Fibroblast of the aortic adventitia (primary cell): ENCODE measurements at regions not wholly inside any gene's neighbourhood (a gene's known extent, or its start where the extent isn't known, plus 50 kb on each side); places are given as distances from the start of the nearest gene placed in this dataset.

Experiments used
- DNase-seq: peaks from one replicate; pipeline ENCODE4 v3.0.0-alpha.2; 2010; ENCODE audit warnings: low read depth
- H3K4me3 ChIP-seq: 2 replicates; pipeline ENCODE4 v1.5.1; 2011; ENCODE audit warnings: low read depth, mild to moderate bottlenecking, control low read depth, low read length, moderate library complexity
- TF ChIP-seq, protein P1 (sequence below): IDR thresholded peaks from 2 replicates; pipeline ENCODE4 v1.5.1; 2011; ENCODE audit warnings: mild to moderate bottlenecking, low read length, control low read depth, inconsistent platforms; ENCODE audit not compliant: insufficient read depth

DNA sequence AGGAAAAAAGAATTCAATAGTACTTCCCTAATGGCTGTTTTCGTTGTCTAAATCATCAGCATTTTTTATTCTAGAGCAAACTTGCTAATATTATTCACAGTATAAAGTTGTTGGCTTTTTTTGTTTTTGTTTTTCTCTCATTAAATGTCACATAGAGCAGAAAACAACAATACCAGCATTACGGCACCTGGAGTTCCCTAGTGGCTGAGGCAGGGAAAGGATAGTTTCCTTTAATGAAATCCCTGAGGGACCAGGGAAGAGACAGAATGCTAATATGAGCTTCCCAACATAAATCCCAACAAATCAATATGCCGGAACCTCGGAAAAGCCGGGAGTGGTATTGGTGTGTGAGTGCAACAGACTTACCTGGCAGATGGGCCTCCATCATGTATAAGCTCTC is 235.2 kb upstream of the ASCC3 start:
- DNase-seq, result no peak
- TF ChIP-seq, protein P1, sequence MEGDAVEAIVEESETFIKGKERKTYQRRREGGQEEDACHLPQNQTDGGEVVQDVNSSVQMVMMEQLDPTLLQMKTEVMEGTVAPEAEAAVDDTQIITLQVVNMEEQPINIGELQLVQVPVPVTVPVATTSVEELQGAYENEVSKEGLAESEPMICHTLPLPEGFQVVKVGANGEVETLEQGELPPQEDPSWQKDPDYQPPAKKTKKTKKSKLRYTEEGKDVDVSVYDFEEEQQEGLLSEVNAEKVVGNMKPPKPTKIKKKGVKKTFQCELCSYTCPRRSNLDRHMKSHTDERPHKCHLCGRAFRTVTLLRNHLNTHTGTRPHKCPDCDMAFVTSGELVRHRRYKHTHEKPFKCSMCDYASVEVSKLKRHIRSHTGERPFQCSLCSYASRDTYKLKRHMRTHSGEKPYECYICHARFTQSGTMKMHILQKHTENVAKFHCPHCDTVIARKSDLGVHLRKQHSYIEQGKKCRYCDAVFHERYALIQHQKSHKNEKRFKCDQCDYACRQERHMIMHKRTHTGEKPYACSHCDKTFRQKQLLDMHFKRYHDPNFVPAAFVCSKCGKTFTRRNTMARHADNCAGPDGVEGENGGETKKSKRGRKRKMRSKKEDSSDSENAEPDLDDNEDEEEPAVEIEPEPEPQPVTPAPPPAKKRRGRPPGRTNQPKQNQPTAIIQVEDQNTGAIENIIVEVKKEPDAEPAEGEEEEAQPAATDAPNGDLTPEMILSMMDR, result no peak
- H3K4me3 ChIP-seq, result no peak overlapping the region

DNA sequence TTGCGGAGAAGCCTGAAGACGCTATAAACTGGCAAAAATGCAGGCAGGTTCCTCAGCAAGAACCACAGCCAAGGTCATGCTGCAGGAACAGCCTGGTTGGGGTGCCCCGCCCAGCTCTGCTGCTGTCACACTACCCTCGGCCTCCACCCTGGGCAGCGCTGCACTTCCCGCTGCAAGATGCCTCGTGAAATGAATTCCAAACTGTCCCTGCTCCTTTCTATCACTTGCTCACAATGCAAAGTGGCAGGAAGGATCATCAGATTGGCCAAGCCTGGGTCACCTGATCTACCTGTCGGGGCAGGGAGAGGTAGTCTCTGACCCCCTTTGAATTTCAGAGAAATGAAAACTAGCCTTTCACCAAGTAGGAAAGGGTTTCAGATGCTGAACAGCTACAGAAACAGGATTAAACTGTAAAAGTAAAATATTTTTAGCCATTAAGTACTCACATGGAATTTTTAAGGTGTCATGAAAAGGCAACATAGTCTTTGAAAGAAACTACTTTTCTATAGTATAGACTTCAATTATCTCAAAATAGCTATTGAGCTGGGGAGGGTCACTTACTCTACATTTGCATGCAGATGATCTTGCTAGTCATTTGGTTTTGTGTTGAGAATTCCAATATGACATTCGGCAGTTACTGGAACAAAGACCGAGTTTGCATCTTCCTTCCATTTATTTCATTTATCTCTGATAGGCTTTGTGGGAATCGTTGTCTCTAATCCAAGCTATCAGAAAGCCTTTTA is 236.4 kb upstream of the ASCC3 start:
- no peak for DNase-seq
- TF ChIP-seq, protein P1, result no peak
- no peak overlapping the region for H3K4me3 ChIP-seq

DNA sequence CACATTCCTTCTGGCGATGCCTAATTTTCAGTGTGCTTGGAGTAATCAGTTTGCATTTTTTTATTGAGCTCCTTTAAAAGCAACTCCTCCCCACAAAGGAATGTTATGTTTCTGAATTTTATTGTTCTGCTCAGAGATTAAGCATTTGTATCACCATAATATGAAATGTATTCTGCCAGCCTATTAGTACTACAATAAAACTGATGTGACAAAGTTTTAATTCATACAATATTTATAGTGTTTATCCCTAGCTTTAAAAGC is 236.9 kb upstream of the ASCC3 start:
- DNase-seq, result peak; percentile 18
- H3K4me3 ChIP-seq, result no peak overlapping the region
- TF ChIP-seq, protein P1, result no peak

DNA sequence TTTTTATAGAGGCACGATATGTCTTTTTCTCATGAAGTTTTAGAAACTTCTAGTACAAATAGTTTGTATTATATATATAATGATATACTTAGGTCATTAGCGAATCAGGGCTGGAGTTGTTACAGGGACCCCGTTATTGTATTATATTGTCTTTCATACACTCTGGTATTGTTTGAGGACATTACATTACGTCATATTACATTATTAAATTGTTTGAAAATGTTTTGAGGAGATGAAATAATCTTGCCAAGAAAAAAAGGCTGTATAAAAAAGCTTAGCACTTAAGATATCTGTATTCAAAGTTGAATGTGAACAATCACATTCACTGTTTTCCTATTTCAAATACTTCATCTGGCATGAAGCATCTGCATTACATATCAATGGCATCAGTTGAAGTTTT is 239.6 kb upstream of the ASCC3 start:
- TF ChIP-seq, protein P1, result no peak
- no peak overlapping the region for H3K4me3 ChIP-seq
- no peak for DNase-seq

DNA sequence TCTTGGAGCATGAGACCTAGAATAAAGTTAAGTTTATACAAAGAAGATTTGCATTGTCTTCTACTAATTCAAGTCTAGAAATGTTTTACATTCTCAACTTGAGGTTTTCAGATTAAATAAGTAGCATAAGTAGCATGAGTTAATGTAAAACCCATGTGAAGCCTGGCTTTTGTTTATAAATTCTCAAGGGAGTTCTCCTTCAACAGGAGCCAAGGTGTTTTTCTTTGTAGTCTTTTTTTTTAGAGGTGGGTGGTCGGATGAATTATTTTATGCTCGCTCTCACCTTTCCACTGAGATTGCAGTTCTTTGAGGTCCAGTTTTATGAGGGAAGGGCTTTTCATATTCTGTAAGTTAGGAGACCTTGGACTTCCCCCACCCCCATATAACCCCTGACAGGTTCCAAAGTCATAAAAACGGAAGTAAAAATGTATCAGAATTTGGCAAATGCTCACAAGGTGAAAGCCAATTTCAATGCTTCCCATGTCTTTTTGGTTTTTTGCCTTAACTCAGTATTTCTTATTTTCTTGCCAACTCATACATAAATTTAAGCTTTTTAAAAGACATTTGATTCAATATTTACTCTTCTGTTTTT is 244.3 kb upstream of the ASCC3 start:
- no peak overlapping the region for H3K4me3 ChIP-seq
- TF ChIP-seq, protein P1, result no peak
- no peak for DNase-seq

DNA sequence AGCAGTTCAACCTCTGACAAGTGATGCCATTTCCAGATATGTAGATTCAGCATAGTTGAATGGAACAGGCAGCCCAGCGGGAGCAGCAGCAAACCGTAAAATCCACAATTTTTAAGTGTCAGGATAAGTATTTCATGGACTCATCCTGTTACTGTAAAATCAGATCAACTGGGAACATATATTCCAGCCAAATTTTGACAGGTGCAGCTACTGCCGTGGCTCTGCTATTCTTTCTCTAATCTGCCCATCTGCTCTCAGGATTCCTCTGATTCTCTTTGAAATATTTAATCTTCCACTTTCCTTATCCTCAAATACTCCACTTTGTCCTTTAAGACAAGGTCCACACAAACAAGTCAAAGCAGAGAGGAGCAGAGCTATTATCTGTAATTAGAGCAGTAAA is 245.4 kb upstream of the ASCC3 start:
- DNase-seq, result no peak
- TF ChIP-seq, protein P1, result no peak
- H3K4me3 ChIP-seq, result no peak overlapping the region

DNA sequence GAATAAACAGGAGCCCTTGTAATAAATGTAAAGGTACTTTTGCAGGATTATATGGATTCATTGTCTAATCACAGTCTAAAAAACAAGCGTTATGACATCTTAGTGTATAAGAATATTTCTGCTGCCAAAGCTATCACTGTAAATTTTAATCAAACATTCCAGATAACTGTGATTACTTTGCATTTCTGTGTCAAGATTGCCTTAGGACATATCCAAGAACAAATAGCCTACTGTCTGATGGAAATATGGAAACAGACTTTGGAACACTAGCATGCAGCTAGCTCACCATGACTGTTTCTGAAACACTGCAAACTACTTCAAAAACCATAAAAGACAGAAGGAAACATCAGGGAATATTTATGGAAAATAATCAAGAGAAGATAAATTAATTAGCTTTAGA is 248.7 kb upstream of the ASCC3 start:
- no peak overlapping the region for H3K4me3 ChIP-seq
- no peak for DNase-seq
- TF ChIP-seq, protein P1, result no peak
